Common myeloid progenitor, CD34-positive (primary cell): ENCODE measurements at regions not wholly inside any gene's neighbourhood (a gene's known extent, or its start where the extent isn't known, plus 50 kb on each side); places are given as distances from the start of the nearest gene placed in this dataset.
"Not testable (repeated sequence)": the region's sequence is repeated elsewhere in the genome, so short reads cannot be mapped to it uniquely, and the experiment has no call there.

Source experiments
- CTCF ChIA-PET: fragments of 350-600 bp; sonication (Branson Sonifier 250); formaldehyde crosslinking; loops from one replicate; lab custom pipeline; 2021; ENCODE audit warnings: antibody characterized with exemption; lab: Charles Lee
- POLR2A ChIA-PET: fragments of 350-600 bp; sonication (Branson Sonifier 250); formaldehyde crosslinking; loops from one replicate; lab custom pipeline; 2021; ENCODE audit warnings: antibody characterized with exemption; lab: Charles Lee
- DNase-seq, 3 donors: peaks; one replicate each; pipeline versions ENCODE4 v3.0.0 to v3.0.0-alpha.2; 2013
- H3K27ac ChIP-seq, 2 experiments: 1 replicate in 1 of 2; 2 replicates in 1 of 2; pipeline ENCODE4 v1.7.0; 2013; ENCODE audit warnings: inconsistent platforms in 2 of 2, low read length in 2 of 2, mild to moderate bottlenecking in 2 of 2, low read depth in 1 of 2, moderate library complexity in 1 of 2; ENCODE audit not compliant: severe bottlenecking in 2 of 2, insufficient read depth in 1 of 2, poor library complexity in 1 of 2
- H3K27me3 ChIP-seq, 5 experiments: replicated peaks in 2 of 5; 1 replicate in 3 of 5; 2 replicates in 2 of 5; pipeline versions ENCODE4 v1.6.1 to v1.7.0; 2013; ENCODE audit warnings: low read length in 4 of 5, mild to moderate bottlenecking in 2 of 5, moderate library complexity in 2 of 5, inconsistent platforms in 1 of 5; ENCODE audit not compliant: insufficient read depth in 5 of 5, control insufficient read depth in 4 of 5
- H3K36me3 ChIP-seq, 4 experiments: 1 replicate in 2 of 4; 2 replicates in 2 of 4; pipeline versions ENCODE4 v1.6.1 to v1.7.0; 2013; ENCODE audit warnings: low read length in 3 of 4, control low read depth in 1 of 4, mild to moderate bottlenecking in 1 of 4; ENCODE audit not compliant: control insufficient read depth in 4 of 4, insufficient read depth in 4 of 4
- H3K4me1 ChIP-seq, 4 experiments: 1 replicate in 3 of 4; 2 replicates in 1 of 4; pipeline versions ENCODE4 v1.6.1 to v1.7.1; 2013; ENCODE audit warnings: low read length in 3 of 4, mild to moderate bottlenecking in 3 of 4, control low read depth in 1 of 4, inconsistent platforms in 1 of 4, moderate library complexity in 1 of 4; ENCODE audit not compliant: control insufficient read depth in 4 of 4, insufficient read depth in 4 of 4; ENCODE audit errors: control extremely low read depth in 1 of 4
- H3K4me3 ChIP-seq, 7 experiments: 1 replicate in 4 of 7; 2 replicates in 3 of 7; pipeline versions ENCODE4 v1.5.1 to v1.7.0; 2013; ENCODE audit warnings: mild to moderate bottlenecking in 7 of 7, low read length in 6 of 7, moderate library complexity in 6 of 7, inconsistent platforms in 2 of 7, low read depth in 2 of 7, control low read depth in 1 of 7; ENCODE audit not compliant: insufficient read depth in 4 of 7, control insufficient read depth in 1 of 7; ENCODE audit errors: extremely low read depth in 1 of 7
- H3K9me3 ChIP-seq, 5 experiments: 1 replicate in 4 of 5; 2 replicates in 1 of 5; pipeline versions ENCODE4 v1.6.1 to v1.7.1; 2013; ENCODE audit warnings: low read length in 4 of 5, mild to moderate bottlenecking in 2 of 5, inconsistent platforms in 1 of 5, low read depth in 1 of 5, moderate library complexity in 1 of 5; ENCODE audit not compliant: control insufficient read depth in 4 of 5, insufficient read depth in 2 of 5; ENCODE audit errors: control extremely low read depth in 1 of 5
- WGBS: methylation state at CpG from one replicate; pipeline ENCODE4 v1.1.5; 2013; ENCODE audit not compliant: insufficient coverage; 5-methylcytosine and 5-hydroxymethylcytosine counted together

DNA sequence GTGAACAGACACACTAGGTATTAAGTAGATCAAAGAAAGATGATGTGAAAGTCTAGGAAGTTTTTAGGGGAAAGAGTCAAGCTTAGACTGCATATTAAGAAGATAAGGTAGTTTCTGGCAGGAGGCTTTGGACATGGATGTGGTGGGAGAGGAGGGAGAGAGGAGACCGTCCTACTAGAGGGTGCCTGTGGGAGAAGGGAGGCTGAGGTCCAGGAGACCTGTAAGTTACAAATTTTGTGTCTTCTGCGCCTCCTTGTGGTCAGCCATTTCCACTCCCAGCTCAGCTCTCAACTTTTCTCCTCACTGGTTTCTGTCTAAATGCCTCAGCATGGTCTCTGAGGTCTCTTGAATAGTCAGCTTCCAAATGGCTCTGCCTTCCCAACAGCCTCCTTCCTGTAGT, 193.5 kb downstream of the UNC5CL start:
- Histone ChIP-seq H3K27ac (no peak overlapping the region), H3K4me1 (no peaks in the 10 kb centered on the region), H3K36me3 (no peaks in the 10 kb centered on the region), H3K27me3 (peaks cover 0 to 6% (median 0%) of the 10 kb centered on the region in 5 experiments), H3K9me3 (no peaks in the 10 kb centered on the region), H3K4me3 (no peak overlapping the region)
- CTCF ChIA-PET: interaction anchor here (1.1 to 1.7 kb wide), 6 partner anchors 9 to 803 kb away, joined by 3 to 5 read pairs (median 4); no protein-coding TSS in a partner anchor
- DNase-seq: peak; percentile 20 to 39 (median 35)
- POLR2A ChIA-PET: no interaction called here
- 30% methylated on average over 1 of the region's 2 CpGs for WGBS

DNA sequence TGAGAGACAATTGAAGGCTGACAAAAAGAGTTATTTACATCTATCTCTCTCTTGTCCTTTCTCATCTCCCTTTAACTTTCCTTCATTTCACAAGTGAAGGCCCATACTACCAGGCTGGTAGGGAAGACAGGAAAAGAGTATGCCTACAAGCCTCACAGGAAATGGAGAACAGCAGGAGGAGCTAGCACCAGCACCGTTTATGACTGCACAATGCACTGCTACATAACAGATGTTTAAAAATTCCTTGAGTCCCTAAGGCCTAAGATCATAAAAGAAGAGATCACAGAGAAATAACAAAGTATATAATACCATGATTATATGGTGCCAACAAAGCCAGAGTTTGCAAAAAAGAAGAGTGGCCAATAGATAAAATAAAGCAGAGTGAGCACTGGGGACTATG, 194.8 kb downstream of the UNC5CL start:
- no CpG with 5 or more reads among the region's 1 CpG for WGBS
- no peaks in the 10 kb centered on the region for H3K9me3 ChIP-seq
- H3K27me3 ChIP-seq: peaks cover 0 to 6% (median 0%) of the 10 kb centered on the region in 5 experiments
- no peak overlapping the region for H3K4me3 ChIP-seq
- no peaks in the 10 kb centered on the region for H3K4me1 ChIP-seq
- CTCF ChIA-PET: interaction anchor here (1.0 to 1.7 kb wide), 2 partner anchors 68 to 802 kb away, joined by 4 read pairs; no protein-coding TSS in a partner anchor
- POLR2A ChIA-PET: no interaction called here
- no peak overlapping the region for H3K27ac ChIP-seq
- no peaks in the 10 kb centered on the region for H3K36me3 ChIP-seq
- DNase-seq: no peak

DNA sequence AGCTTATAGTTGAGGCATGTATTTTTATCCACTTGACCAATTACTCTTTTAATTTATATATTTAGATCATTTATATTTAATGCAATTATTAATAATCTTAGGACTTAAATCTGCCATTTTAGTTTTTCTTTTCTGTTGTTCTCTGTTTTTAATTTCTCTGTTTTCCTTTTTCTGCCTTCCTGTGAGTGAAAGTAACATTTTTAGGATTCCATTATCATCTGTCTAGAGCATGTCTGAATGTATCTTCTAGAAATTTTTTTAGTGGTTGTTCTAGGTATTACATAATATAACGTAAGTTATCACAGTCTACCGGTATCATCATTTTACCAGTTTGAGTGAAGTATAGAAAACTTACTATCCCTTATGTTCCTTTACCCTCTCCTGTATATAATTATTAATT, 197.3 kb downstream of the UNC5CL start:
- Histone ChIP-seq H3K36me3 (no peaks in the 10 kb centered on the region), H3K4me1 (no peaks in the 10 kb centered on the region), H3K9me3 (peaks cover 0 to 1% (median 0%) of the 10 kb centered on the region in 5 experiments), H3K27ac (no peak overlapping the region), H3K4me3 (no peak overlapping the region), H3K27me3 (peaks cover 0 to 9% (median 3%) of the 10 kb centered on the region in 5 experiments)
- ChIA-PET POLR2A (no interaction called here), CTCF (no interaction called here)
- no CpG with 5 or more reads among the region's 2 CpGs for WGBS
- no peak for DNase-seq

DNA sequence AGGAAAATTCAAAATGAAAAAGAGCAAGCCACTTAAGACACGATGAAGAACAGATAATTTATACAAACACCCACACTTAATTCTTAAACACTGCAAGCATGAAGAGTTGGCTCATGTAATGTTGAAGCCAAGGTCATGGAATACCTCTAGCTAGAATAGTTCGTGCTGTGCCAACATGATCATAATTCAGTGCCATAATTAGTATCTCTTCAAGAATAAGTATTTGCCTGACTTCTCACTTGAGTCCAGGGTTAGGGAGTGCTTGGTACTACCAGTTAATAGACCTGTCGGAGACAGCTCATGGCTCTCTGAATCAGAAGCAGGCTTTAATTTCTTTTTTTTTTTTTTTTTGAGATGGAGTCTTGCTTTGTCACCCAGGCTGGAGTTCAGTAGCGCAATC, 206.3 kb downstream of the UNC5CL start:
- CTCF ChIA-PET: interaction anchor here (0.6 kb wide), 1 partner anchor 428 kb away, joined by 3 read pairs; no protein-coding TSS in a partner anchor
- WGBS: 95% methylated on average over 3 of the region's 4 CpGs

DNA sequence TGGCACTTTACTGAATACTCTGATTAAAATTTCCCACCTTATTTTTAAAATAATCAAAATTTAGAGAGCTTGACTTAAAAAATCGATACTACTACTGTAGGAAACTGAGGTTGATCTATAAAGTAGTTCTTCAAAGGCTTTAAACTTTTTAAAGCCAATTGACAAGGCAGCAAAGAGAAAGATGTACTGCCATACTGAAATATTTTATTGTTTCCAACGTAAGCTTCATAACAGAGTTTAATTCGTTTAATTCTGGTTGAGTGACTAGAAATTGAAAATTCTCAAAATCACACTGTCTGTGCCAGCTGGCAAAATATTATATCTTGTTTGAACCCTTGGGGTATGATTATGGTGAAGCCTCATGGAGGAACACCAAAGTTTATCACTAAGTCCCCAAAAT, 207.6 kb downstream of the UNC5CL start:
- no peak overlapping the region for H3K4me3 ChIP-seq
- ChIA-PET POLR2A (no interaction called here), CTCF (interaction anchor here (1.2 kb wide), 1 partner anchor 9 kb away, joined by 3 read pairs; no protein-coding TSS in a partner anchor)
- no peaks in the 10 kb centered on the region for H3K36me3 ChIP-seq
- 89% methylated on average over 3 of the region's 3 CpGs for WGBS
- no peak overlapping the region for H3K27ac ChIP-seq
- no peaks in the 10 kb centered on the region for H3K9me3 ChIP-seq
- peaks cover 3 to 10% (median 9%) of the 10 kb centered on the region in 5 experiments for H3K27me3 ChIP-seq
- DNase-seq: no peak
- no peaks in the 10 kb centered on the region for H3K4me1 ChIP-seq

More for the DNA sequence above, 206.3 kb downstream of the UNC5CL start:
- no peak for DNase-seq
- Histone ChIP-seq H3K4me1 (no peaks in the 10 kb centered on the region), H3K9me3 (no peaks in the 10 kb centered on the region), H3K36me3 (no peaks in the 10 kb centered on the region), H3K27ac (no peak overlapping the region), H3K27me3 (peaks cover 4 to 11% (median 9%) of the 10 kb centered on the region in 5 experiments), H3K4me3 (no peak overlapping the region)
- POLR2A ChIA-PET: no interaction called here

DNA sequence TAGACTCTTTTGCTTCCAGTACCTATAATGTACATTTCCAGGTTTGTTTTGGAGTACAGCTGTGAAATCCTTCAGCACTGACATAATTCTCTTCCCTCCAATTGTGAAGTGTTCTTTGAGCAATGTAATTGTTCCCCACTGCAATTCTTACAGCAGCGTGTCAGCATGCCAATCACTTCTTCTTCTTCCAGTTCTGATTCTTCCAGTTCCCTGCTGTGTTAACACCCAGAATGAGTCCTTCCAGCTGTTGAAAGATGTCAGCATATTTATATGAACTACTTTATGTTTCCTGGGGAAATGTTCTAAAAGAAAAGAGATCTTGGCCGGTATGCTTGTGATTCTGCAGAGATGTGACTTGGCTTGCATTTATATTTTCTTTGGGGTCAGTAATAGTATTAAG, 213.9 kb downstream of the UNC5CL start:
- H3K4me1 ChIP-seq: no peaks in the 10 kb centered on the region

DNA sequence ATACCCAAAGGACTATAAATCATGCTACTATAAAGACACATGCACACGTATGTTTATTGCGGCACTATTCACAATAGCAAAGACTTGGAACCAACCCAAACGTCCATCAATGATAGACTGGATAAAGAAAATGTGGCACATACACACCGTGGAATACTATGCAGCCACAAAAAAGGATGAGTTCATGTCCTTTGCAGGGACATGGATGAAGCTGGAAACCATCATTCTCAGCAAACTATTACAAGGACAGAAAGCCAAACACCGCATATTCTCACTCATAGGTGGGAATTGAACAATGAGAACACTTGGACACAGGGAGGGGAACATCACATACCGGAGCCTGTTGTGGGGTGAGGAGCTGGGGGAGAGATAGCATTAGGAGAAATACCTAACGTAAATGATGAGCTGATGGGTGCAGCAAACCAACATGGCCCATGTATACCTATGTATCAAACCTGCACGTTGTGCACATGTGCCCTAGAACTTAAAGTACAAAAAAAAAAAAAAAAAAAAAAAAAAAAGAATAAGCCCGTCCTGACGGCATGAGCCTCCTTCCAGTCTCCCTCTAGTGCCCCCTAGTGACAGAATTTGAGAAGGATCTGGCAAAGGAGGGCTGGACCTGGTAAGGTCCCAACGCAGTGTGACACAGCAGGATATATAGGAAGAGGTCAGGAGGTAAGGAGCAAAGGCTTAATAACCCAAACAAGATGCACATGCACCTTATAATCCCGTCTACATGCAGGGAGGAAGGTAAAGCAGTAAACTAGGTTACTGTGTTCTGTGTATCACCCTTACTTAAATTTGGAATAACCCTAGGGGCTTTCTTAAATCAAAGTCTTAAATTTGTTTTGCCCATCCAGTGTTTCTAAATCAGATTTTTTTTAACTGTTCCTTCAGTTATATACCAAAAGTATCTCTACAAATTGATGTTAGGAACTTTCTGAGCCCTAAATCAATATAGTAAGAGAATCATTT, 214.8 kb downstream of the UNC5CL start:
- H3K36me3 ChIP-seq, H3K27me3 ChIP-seq, H3K4me3 ChIP-seq, H3K27ac ChIP-seq, CTCF ChIA-PET, POLR2A ChIA-PET, H3K9me3 ChIP-seq, H3K4me1 ChIP-seq: not testable (repeated sequence)
- peak; percentile 75 to 81 (median 78) for DNase-seq
- WGBS: no CpG with 5 or more reads among the region's 12 CpGs

More for the DNA sequence above, 213.9 kb downstream of the UNC5CL start:
- no peak for DNase-seq
- ChIA-PET POLR2A (no interaction called here), CTCF (no interaction called here)
- Histone ChIP-seq H3K4me3 (no peak overlapping the region), H3K27ac (no peak overlapping the region), H3K27me3 (peaks cover 0 to 4% (median 0%) of the 10 kb centered on the region in 5 experiments), H3K36me3 (no peaks in the 10 kb centered on the region), H3K9me3 (no peaks in the 10 kb centered on the region)
- 100% methylated on average over 1 of the region's 2 CpGs for WGBS
